DOHH2 (cell line): ENCODE measurements at regions not wholly inside any gene's neighbourhood (a gene's known extent, or its start where the extent isn't known, plus 50 kb on each side); places are given as distances from the start of the nearest gene placed in this dataset.

Experiments
- H3F3A ChIP-seq: fragments of 200-600 bp; sonication (generic), shearing (Covaris generic); 2 replicates; pipeline ENCODE4 v1.6.0; 2016; ENCODE audit warnings: antibody characterized with exemption, mild to moderate bottlenecking; ENCODE audit not compliant: control insufficient read depth, insufficient read depth
- H3K27ac ChIP-seq: fragments of 200-600 bp; sonication (generic); 2 replicates; pipeline ENCODE4 v1.5.1; 2014; ENCODE audit warnings: low read depth, mild to moderate bottlenecking, low read length, moderate library complexity
- H3K27me3 ChIP-seq: fragments of 200-600 bp; sonication (generic); 2 replicates; pipeline ENCODE4 v1.6.1; 2014; ENCODE audit warnings: mild to moderate bottlenecking, low read length, mixed read lengths; ENCODE audit not compliant: control insufficient read depth
- H3K36me3 ChIP-seq: fragments of 200-600 bp; sonication (generic); 2 replicates; pipeline ENCODE4 v1.6.1; 2014; ENCODE audit warnings: mild to moderate bottlenecking, low read length, moderate library complexity, mixed read lengths; ENCODE audit not compliant: control insufficient read depth
- H3K4me1 ChIP-seq: fragments of 200-600 bp; sonication (generic); 2 replicates; pipeline ENCODE4 v1.6.1; 2014; ENCODE audit warnings: mild to moderate bottlenecking, low read length, mixed read lengths; ENCODE audit not compliant: control insufficient read depth
- H3K4me2 ChIP-seq: fragments of 200-600 bp; sonication (generic); 2 replicates; pipeline ENCODE4 v1.6.0; 2014; ENCODE audit warnings: mild to moderate bottlenecking, low read length, moderate library complexity
- H3K4me3 ChIP-seq: fragments of 200-600 bp; sonication (generic); 2 replicates; pipeline ENCODE4 v1.5.1; 2014; ENCODE audit warnings: mild to moderate bottlenecking, low read length, mixed read lengths
- H3K79me2 ChIP-seq: fragments of 200-600 bp; sonication (generic); 2 replicates; pipeline ENCODE4 v1.6.1; 2014; ENCODE audit warnings: mild to moderate bottlenecking, low read length, mixed read lengths; ENCODE audit not compliant: control insufficient read depth
- H3K9me2 ChIP-seq: fragments of 200-600 bp; sonication (generic); replicated peaks from 2 replicates; pipeline ENCODE4 v1.6.1; 2014; ENCODE audit warnings: mild to moderate bottlenecking, low read length, mixed read lengths; ENCODE audit not compliant: control insufficient read depth
- H3K9me3 ChIP-seq: fragments of 200-600 bp; sonication (generic); 2 replicates; pipeline ENCODE4 v1.6.1; 2014; ENCODE audit warnings: antibody characterized with exemption, low read length, mixed read lengths; ENCODE audit not compliant: control insufficient read depth, insufficient read depth
- H4K20me1 ChIP-seq: fragments of 200-600 bp; sonication (generic); 2 replicates; pipeline ENCODE4 v1.6.0; 2014; ENCODE audit warnings: low read depth, mild to moderate bottlenecking, antibody characterized with exemption, low read length, moderate library complexity; ENCODE audit not compliant: control insufficient read depth, insufficient read depth
- EZH2phosphoT487 ChIP-seq: fragments of 200-600 bp; sonication (generic); IDR thresholded peaks from 2 replicates; pipeline ENCODE4 v1.6.1; 2017; ENCODE audit warnings: borderline replicate concordance, mild to moderate bottlenecking, antibody characterized with exemption, low read length, moderate library complexity, mixed read lengths
- TF ChIP-seq, protein P1 (sequence below): fragments of 200-600 bp; sonication (generic); IDR thresholded peaks from one replicate; pipeline ENCODE4 v1.5.1; 2014; ENCODE audit warnings: antibody characterized with exemption, mild to moderate bottlenecking, low read depth, low read length; ENCODE audit not compliant: poor library complexity, severe bottlenecking

DNA sequence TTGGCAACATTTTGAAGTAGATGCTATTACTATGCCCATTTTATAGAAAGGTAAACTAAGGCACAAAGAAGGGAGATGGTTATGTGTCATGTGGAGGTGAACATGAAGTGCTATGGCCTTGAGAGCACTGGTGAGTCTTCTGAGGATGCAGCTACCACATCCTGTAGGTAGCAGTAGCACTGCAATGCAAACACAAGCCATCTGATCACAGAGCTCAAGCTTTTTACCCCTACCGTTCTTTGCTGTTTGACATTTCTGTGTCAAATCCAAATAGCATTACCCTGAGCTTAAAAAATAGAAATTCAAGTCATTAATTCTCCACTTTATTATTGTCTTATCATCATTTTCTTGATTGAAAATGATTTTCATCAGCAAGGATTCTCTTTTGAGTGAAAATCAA, 382.9 kb downstream of the KCTD12 start:
- H3K9me2 ChIP-seq = no peaks in the 10 kb centered on the region
- H3K4me3 ChIP-seq = no peak overlapping the region
- H4K20me1 ChIP-seq = no peaks in the 10 kb centered on the region
- no peaks in the 10 kb centered on the region for H3F3A ChIP-seq
- H3K4me1 ChIP-seq = no peaks in the 10 kb centered on the region
- no peak overlapping the region for H3K4me2 ChIP-seq
- H3K9me3 ChIP-seq = no peaks in the 10 kb centered on the region
- H3K27me3 ChIP-seq = no peaks in the 10 kb centered on the region
- TF ChIP-seq EZH2phosphoT487 = no peak
- no peaks in the 10 kb centered on the region for H3K36me3 ChIP-seq
- H3K79me2 ChIP-seq = no peaks in the 10 kb centered on the region
- no peak overlapping the region for H3K27ac ChIP-seq

DNA sequence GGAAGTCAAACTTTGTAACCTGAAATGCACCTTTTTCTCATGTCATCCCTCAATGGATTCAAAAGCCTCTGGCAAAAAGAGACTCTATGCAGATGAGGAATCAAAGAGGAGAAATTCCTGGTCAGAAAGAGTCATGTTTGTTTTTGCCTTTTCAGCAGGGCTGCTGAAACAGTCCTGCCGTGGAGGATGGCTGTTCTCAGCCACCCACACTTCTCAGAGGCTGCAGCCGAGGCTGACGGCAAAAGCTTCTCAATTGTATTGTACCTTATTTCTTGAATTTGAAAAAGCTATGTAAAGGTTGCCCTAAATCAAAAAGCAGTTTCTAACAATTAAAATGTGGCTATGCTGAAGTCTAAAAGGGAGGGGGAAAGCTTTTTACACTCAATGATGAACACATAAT, 385.3 kb downstream of the KCTD12 start:
- Histone ChIP-seq H3K79me2 (no peaks in the 10 kb centered on the region), H3K4me3 (no peak overlapping the region), H3K27me3 (no peaks in the 10 kb centered on the region), H3K36me3 (no peaks in the 10 kb centered on the region), H4K20me1 (no peaks in the 10 kb centered on the region), H3K9me3 (no peaks in the 10 kb centered on the region), H3K4me1 (no peaks in the 10 kb centered on the region), H3K9me2 (no peaks in the 10 kb centered on the region), H3K4me2 (no peak overlapping the region), H3K27ac (no peak overlapping the region), H3F3A (no peaks in the 10 kb centered on the region)
- no peak for TF ChIP-seq EZH2phosphoT487
- TF ChIP-seq, protein P1, sequence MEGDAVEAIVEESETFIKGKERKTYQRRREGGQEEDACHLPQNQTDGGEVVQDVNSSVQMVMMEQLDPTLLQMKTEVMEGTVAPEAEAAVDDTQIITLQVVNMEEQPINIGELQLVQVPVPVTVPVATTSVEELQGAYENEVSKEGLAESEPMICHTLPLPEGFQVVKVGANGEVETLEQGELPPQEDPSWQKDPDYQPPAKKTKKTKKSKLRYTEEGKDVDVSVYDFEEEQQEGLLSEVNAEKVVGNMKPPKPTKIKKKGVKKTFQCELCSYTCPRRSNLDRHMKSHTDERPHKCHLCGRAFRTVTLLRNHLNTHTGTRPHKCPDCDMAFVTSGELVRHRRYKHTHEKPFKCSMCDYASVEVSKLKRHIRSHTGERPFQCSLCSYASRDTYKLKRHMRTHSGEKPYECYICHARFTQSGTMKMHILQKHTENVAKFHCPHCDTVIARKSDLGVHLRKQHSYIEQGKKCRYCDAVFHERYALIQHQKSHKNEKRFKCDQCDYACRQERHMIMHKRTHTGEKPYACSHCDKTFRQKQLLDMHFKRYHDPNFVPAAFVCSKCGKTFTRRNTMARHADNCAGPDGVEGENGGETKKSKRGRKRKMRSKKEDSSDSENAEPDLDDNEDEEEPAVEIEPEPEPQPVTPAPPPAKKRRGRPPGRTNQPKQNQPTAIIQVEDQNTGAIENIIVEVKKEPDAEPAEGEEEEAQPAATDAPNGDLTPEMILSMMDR = no peak

DNA sequence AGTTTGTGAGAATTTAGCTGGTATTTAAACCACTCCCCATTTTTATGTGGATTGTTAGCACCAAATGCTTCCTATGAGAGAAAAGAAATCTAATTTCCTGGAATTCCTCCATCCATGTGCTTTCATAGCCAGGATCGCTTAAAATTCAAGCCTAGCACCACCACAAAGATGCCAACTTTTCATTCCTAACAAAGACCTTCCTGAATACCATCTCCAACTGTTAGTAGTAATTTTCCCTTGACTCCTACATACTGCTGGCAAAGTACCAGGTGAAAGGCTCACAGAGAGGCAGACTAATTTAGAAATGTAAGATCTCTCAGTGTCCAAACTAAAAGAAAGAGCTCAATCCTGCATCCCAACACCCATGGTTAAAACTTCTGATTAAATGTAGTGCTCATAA, 386.3 kb downstream of the KCTD12 start:
- no peaks in the 10 kb centered on the region for H3K79me2 ChIP-seq
- no peaks in the 10 kb centered on the region for H3K27me3 ChIP-seq
- H3K27ac ChIP-seq = no peak overlapping the region
- H3F3A ChIP-seq = no peaks in the 10 kb centered on the region
- no peaks in the 10 kb centered on the region for H3K36me3 ChIP-seq
- TF ChIP-seq EZH2phosphoT487 = no peak
- TF ChIP-seq, protein P1 = no peak
- H3K4me1 ChIP-seq = no peaks in the 10 kb centered on the region
- H3K4me2 ChIP-seq = no peak overlapping the region
- H4K20me1 ChIP-seq = no peaks in the 10 kb centered on the region
- no peaks in the 10 kb centered on the region for H3K9me2 ChIP-seq
- H3K4me3 ChIP-seq = no peak overlapping the region
- H3K9me3 ChIP-seq = no peaks in the 10 kb centered on the region

GRCh38 chr13:76489274-76489673, 396.9 kb downstream of the KCTD12 start:
- no peaks in the 10 kb centered on the region for H3K79me2 ChIP-seq
- no peak overlapping the region for H3K27ac ChIP-seq
- H3K4me2 ChIP-seq = no peak overlapping the region
- no peaks in the 10 kb centered on the region for H3K4me1 ChIP-seq
- no peaks in the 10 kb centered on the region for H3K36me3 ChIP-seq
- H3K27me3 ChIP-seq = no peaks in the 10 kb centered on the region
- H3K9me3 ChIP-seq = no peaks in the 10 kb centered on the region
- no peaks in the 10 kb centered on the region for H3F3A ChIP-seq
- H4K20me1 ChIP-seq = no peaks in the 10 kb centered on the region
- H3K4me3 ChIP-seq = no peak overlapping the region
- TF ChIP-seq, protein P1 = no peak
- H3K9me2 ChIP-seq = no peaks in the 10 kb centered on the region
